Right cardiac atrium (tissue), 5 donors: ENCODE measurements at regions not wholly inside any gene's neighbourhood (a gene's known extent, or its start where the extent isn't known, plus 50 kb on each side); places are given as distances from the start of the nearest gene placed in this dataset.
"Not testable (repeated sequence)": the region's sequence is repeated elsewhere in the genome, so short reads cannot be mapped to it uniquely, and the experiment has no call there.

Experiments
- ATAC-seq, 2 donors: fragments of 200-7000 bp; cut with Tn5 transposase; one replicate each; pipeline versions ENCODE4 v1.8.0 to v1.9.1; 2020; ENCODE audit warnings: moderate library complexity in 2 of 2, mild to moderate bottlenecking in 1 of 2
- DNase-seq, 3 donors: peaks; one replicate each; pipeline ENCODE4 v3.0.0-alpha.2; 2020
- H3K27ac ChIP-seq: one replicate; pipeline ENCODE4 v1.5.1; 2013; ENCODE audit warnings: mild to moderate bottlenecking, low read length, control low read depth, moderate library complexity
- H3K27me3 ChIP-seq: one replicate; pipeline ENCODE4 v1.6.1; 2013; ENCODE audit not compliant: control insufficient read depth, insufficient read depth
- H3K4me1 ChIP-seq: one replicate; pipeline ENCODE4 v1.6.1; 2013; ENCODE audit warnings: low read length; ENCODE audit not compliant: control insufficient read depth, insufficient read depth
- H3K4me3 ChIP-seq: one replicate; pipeline ENCODE4 v1.5.1; 2013; ENCODE audit warnings: low read length, control low read depth
- H3K9me3 ChIP-seq: one replicate; pipeline ENCODE4 v1.6.1; 2013; ENCODE audit warnings: low read length; ENCODE audit not compliant: control insufficient read depth
- WGBS: extraction: QIAGEN DNeasy Blood & Tissue Kit; methylation state at CpG from one replicate; pipeline ENCODE4 v1.1.7; 2013; 5-methylcytosine and 5-hydroxymethylcytosine counted together
- intact Hi-C, 4 donors: fragments of 100-400 bp; cut with DNase I; formaldehyde crosslinking; loops; one replicate each; pipeline versions ENCODE4 v1.11.0 to v1.14.0; 2022 to 2023
- donor health status: healthy with polysubstance abuse.
- donor health status: DM: no; HTN: yes; CAD: no.
- donor health status: DM: no; HTN: no; CAD: no.
- donor health status: DM: no; HTN: yes; CAD: no; lungs with severe emphysema.
- donor health status: DM: yes; HTN: yes; CAD: no.

DNA sequence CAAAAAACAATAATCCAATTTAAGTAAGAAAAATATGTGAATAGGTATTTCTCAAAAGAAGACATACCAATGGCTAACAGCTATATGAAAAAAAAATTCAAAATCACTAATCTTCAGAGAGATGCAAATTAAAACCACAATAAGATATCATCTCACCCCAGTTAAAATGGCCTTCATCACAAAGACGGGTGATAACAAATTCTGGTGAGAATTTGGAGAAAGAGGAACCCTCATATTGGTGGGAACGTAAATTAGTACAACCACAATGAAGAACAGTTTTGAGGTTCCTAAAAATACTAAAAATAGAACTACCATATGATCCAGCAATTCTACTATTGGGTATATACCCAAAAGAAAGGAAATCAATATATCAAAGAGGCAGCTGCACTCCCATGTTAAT, 94.3 kb downstream of the TMEM167A start:
- DNase-seq (no peak), ATAC-seq (no peak)
- Histone ChIP-seq H3K4me1 (no peaks in the 10 kb centered on the region), H3K9me3 (no peaks in the 10 kb centered on the region), H3K27me3 (no peaks in the 10 kb centered on the region), H3K4me3 (no peak overlapping the region), H3K27ac (no peak overlapping the region)
- intact Hi-C loops, result no loop called here
- WGBS, result 86% methylated on average over 2 of the region's 2 CpGs

DNA sequence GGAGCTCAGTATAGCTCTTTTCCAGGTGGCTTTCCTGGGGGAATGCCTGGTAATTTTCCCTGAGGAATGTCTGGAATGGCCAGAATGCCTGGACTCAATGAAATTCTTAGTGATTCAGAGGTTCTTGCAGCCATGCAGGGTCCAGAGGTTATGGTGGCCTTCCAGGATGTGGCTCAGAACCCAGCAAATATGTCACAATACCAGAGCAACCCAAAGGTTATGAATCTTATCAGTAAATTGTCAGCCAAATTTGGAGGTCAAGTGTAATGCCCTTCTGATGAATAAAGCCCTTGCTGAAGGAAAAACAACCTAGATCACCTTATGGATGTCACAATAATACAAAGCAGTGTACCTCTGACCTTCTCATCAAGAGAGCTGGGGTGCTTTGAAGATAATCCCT, 100.3 kb downstream of the TMEM167A start:
- intact Hi-C loops, H3K27ac ChIP-seq, H3K27me3 ChIP-seq, H3K4me3 ChIP-seq, DNase-seq, ATAC-seq, H3K9me3 ChIP-seq, H3K4me1 ChIP-seq: not testable (repeated sequence)

DNA sequence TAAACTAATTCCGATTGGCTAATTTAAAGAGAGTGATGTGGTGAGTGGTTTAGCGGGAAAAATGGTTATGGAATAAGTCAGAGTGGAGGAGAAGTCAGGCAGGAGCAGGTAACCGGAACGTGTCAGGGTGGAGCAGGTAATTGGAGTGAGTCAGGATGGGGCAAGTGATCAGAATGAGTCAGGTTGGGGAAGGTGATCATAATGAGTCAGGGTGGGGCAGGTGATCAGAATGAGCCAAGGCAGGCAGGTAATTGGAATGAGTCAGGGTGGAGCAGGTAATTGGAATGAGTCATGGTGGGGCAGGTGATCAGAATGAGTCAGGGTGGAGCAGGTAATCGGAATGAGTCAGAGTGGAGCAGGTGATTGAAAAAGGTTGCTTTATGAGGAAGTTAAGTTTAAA, 101.4 kb downstream of the TMEM167A start:
- WGBS, result 90% methylated on average over 5 of the region's 5 CpGs
- no peaks in the 10 kb centered on the region for H3K27me3 ChIP-seq
- intact Hi-C loops, result no loop called here
- no peak for DNase-seq
- H3K9me3 ChIP-seq, result peaks cover 4% of the 10 kb centered on the region
- H3K27ac ChIP-seq, result no peak overlapping the region
- no peaks in the 10 kb centered on the region for H3K4me1 ChIP-seq
- no peak overlapping the region for H3K4me3 ChIP-seq
- ATAC-seq, result no peak

DNA sequence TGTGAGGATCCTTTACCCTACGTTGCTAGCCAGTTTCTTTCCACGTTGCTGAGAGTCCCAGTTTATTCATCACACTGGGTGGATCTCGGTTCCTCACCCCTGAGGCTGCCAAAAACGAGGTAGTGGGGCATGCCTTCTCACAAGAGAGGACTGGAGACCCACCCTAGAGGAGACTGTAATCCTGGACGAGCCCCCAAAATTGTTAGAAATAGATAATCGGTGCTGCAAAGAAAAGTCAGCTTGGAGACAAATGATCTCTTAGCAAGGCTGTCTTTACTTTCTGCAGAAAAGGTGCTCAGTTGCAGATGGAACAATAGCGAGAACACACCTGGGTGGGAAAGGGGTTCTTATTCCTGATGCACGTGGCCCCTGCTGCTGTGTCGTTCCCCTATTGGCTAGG, 101.8 kb downstream of the TMEM167A start:
- intact Hi-C loops, result no loop called here
- Histone ChIP-seq H3K4me1 (no peaks in the 10 kb centered on the region), H3K9me3 (peaks cover 4% of the 10 kb centered on the region), H3K27ac (no peak overlapping the region), H3K4me3 (no peak overlapping the region), H3K27me3 (no peaks in the 10 kb centered on the region)
- DNase-seq (no peak), ATAC-seq (no peak)
- WGBS, result 85% methylated on average over 9 of the region's 9 CpGs

DNA sequence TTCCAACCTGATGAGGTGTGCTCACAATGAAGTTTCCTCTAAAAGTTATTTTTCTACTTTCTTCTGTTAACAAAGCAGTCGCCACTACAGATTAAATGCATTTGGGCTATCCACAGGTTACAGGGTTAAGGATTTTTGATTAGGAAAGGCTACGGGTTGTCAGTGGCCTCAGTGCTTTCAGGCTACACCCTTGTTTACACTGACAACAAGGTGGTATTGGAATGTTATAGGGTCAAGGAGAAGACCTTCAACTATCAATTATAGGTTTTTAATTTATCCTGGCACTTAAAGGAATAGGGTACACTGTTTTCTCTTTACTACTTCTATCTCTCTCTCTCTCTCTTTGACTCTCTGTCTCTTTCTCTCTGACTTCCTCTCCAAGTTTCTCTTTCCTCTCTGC, 102.8 kb downstream of the TMEM167A start:
- ATAC-seq, H3K4me3 ChIP-seq, H3K4me1 ChIP-seq, H3K9me3 ChIP-seq, H3K27ac ChIP-seq, intact Hi-C loops, DNase-seq, H3K27me3 ChIP-seq: not testable (repeated sequence)
- WGBS, result 79% methylated on average over 2 of the region's 2 CpGs

DNA sequence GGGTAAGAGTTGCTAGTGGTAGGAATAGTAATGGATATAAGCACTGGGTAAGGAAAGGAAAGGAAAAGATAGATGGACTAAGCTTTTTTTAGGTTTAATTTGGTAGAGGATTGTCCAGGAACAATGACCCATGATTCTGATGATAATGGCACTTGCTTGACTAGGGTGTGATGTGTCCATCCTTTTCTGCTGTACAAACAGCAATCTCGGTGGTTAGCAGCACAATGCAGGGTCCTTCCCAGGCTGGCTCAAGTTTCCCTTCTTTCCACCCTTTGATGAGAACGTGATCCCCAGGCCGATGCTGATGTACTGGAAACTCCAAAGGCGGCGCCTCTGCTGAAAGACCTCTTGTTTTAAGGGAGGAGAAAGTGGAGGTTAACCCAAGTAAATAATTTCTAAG, 105.3 kb downstream of the TMEM167A start:
- no peak overlapping the region for H3K27ac ChIP-seq
- no peak overlapping the region for H3K4me3 ChIP-seq
- DNase-seq (no peak), ATAC-seq (no peak)
- intact Hi-C loops, result no loop called here
- WGBS, result 92% methylated on average over 5 of the region's 5 CpGs
- H3K4me1 ChIP-seq, result no peaks in the 10 kb centered on the region
- peaks cover 4% of the 10 kb centered on the region for H3K9me3 ChIP-seq
- H3K27me3 ChIP-seq, result no peaks in the 10 kb centered on the region

DNA sequence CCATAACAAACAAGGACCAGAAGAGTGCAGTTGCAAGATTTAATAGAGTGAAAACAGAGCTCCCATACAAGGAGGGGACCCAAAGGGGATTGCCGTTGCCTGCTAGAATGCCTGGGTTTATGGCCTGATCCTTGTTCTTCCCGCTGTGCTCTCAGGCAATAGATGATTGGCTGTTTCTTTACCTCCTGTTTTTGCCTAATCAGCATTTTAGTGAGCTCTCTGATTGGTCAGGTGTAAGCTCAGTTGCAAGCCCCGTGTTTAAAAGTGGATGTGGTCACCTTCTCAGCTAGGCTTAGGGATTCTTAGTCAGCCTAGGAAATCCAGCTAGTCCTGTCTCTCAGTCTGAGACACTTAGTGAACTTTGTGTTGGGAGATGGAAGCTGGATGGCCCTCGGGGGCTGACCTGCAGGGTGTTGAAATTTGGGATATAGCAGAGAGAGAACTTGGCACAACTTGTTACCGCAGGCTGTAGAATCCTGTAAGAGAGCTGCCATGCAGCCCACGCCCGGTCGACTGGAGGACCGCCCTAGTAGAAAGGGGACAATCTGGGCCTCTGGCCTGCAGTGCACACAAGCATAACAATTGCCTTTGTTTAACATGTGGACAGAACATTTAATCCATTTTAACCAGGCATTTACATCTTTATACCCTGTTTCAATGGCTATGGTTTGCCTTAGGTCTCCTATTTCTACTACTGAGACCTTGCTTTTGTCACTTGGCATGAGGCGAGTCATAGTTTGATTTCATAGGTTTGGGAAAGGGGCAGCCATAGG, 106.0 kb downstream of the TMEM167A start:
- H3K4me3 ChIP-seq, H3K9me3 ChIP-seq, H3K4me1 ChIP-seq, intact Hi-C loops, H3K27me3 ChIP-seq, ATAC-seq, H3K27ac ChIP-seq, DNase-seq: not testable (repeated sequence)
- WGBS, result 92% methylated on average over 10 of the region's 10 CpGs

DNA sequence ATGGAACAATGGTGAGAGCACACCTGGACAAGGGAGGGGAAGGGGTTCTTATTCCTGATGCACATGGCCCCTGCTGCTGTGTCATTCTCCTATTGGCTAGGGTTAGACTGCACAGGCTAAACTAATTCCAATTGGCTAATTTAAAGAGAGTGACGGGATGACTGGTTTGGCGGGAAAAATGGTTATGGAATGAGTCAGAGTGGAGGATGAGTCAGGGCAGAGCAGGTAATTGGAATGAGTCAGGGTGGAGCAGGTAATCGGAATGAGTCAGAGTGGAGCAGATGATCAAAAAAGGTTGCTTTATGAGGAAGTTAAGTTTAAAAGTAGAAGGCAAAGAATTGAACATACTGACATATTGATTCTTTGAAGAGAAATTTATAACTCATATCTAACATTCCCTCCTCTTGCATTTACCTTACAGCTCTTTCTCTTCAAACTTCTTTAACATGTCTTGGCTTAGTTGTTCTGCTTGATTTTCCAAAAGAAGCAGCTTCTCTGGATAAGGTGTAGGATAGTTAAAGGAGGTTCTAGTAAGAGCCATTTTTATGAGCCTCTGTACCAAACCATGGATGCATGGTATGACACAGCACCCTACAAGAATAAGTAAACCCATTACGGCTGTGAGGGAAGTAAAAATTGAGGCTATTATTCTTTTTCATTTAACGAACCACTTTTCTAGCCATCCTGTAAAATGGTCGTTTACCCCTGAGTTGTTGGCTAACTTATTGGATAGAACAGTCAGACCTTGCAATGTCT, 107.8 kb downstream of the TMEM167A start:
- WGBS, result 93% methylated on average over 6 of the region's 6 CpGs
- H3K4me1 ChIP-seq, DNase-seq, H3K9me3 ChIP-seq, H3K27me3 ChIP-seq, ATAC-seq, H3K4me3 ChIP-seq, H3K27ac ChIP-seq, intact Hi-C loops: not testable (repeated sequence)

DNA sequence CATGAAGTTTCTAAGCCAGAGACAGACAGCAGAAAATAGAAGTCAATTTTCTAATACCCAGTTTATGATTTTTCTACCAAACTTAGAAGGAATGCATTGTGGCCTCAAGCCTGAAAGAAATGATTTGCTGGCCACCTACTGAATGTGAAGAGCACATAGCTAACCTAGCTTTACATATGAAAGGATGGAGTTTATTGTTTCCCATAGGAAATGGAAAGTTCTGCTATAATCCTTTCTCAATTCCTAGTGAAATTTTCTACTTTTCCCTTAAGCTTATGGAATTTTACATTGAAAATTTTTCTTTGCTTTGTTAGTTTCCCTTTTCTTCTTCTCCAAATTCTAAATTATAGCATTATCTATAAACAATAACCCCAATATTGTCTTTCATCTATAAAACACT, 110.1 kb downstream of the TMEM167A start:
- DNase-seq, result no peak
- H3K27ac ChIP-seq, result no peak overlapping the region
- H3K9me3 ChIP-seq, result no peaks in the 10 kb centered on the region
- H3K27me3 ChIP-seq, result no peaks in the 10 kb centered on the region
- no peak overlapping the region for H3K4me3 ChIP-seq
- ATAC-seq, result no peak
- intact Hi-C loops, result no loop called here
- H3K4me1 ChIP-seq, result no peaks in the 10 kb centered on the region

DNA sequence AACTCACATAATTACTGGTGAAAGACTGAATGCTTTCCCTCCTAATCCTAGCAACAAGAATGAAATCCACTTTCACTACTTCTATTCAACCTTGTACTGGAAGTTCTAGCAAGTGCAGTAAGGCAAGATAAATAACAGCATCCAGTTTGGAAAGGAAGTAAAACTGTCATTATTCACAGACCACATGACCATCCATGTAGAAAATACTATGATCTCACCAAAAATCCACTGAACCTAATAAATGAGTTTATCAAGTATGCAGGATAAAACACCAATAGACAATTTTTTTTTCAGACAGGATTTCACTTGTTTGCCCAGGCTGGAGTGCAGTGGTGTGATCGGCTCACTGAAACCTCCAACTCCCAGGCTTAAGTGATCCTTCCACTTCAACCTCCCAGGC, 117.7 kb downstream of the TMEM167A start:
- Histone ChIP-seq H3K4me3 (no peak overlapping the region), H3K9me3 (peaks cover 2% of the 10 kb centered on the region), H3K27me3 (no peaks in the 10 kb centered on the region), H3K4me1 (no peaks in the 10 kb centered on the region), H3K27ac (no peak overlapping the region)
- no peak for ATAC-seq
- no peak for DNase-seq
- intact Hi-C loops, result no loop called here
- 91% methylated on average over 1 of the region's 1 CpG for WGBS

DNA sequence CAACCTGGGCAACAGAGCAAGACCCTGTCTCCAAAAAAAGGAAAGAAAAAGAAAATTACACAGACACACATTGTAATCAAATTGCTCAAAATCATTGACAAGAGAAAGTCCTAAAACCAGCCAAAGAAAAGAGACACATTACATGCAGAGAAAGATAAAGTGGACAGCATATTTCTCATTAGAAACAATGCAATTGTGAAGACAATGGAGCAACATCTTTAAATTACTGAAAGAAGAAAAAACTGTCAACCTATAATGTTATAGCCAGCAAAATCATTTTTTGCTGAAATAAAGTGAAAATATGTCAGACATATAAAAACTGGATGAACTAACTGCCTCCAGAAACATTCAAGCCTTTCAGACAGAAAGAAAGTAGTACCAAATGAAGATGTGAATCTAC, 120.6 kb downstream of the TMEM167A start:
- DNase-seq (no peak), ATAC-seq (no peak)
- no peak overlapping the region for H3K27ac ChIP-seq
- no peaks in the 10 kb centered on the region for H3K4me1 ChIP-seq
- intact Hi-C loops, result no loop called here
- no peaks in the 10 kb centered on the region for H3K27me3 ChIP-seq
- H3K9me3 ChIP-seq, result peaks cover 2% of the 10 kb centered on the region
- no peak overlapping the region for H3K4me3 ChIP-seq
